A549 (cell line): ENCODE measurements at regions not wholly inside any gene's neighbourhood (a gene's known extent, or its start where the extent isn't known, plus 50 kb on each side); places are given as distances from the start of the nearest gene placed in this dataset.

Experiments used
- ATAC-seq, 2 experiments: fragments of 200-7000 bp in 1 of 2; fragments of >200 bp in 1 of 2; cut with Nextera tagmentation in 1 of 2; cut with Tn5 transposase in 1 of 2; 3 replicates each; pipeline versions ENCODE4 v1.8.0 to v1.9.1; 2018 to 2020; ENCODE audit warnings: mild to moderate bottlenecking in 1 of 2, moderate library complexity in 1 of 2
- CTCF ChIA-PET: fragments of 300-600 bp; sonication (Branson Sonifier 250); formaldehyde crosslinking; extraction: SDS; loops from one replicate; lab custom pipeline; 2021; ENCODE audit warnings: antibody characterized with exemption, inconsistent platforms; lab: Yijun Ruan, JAX
- POLR2A ChIA-PET: fragments of 350-600 bp; formaldehyde crosslinking; extraction: SDS; loops from one replicate; lab custom pipeline; 2021; ENCODE audit warnings: antibody characterized with exemption, inconsistent platforms; lab: Yijun Ruan, JAX
- DNase-seq, 2 experiments: peaks; one replicate each; pipeline versions ENCODE4 v3.0.0 to v3.0.0-alpha.2; 2011 to 2016; ENCODE audit warnings: low read depth in 1 of 2, low spot score in 1 of 2
- FAIRE-seq: peaks from 2 replicates; lab custom pipeline; 2011; peaks lifted over from hg19 to GRCh38; lab: Jason Lieb, UNC
- H3K27ac ChIP-seq, 2 experiments: fragments of >200 bp; sonication (Bioruptor Twin); formaldehyde crosslinking; 3 replicates each; pipeline ENCODE4 v1.5.1; 2016 to 2017
- H3K4me1 ChIP-seq: fragments of >200 bp; sonication (Bioruptor Twin); formaldehyde crosslinking; 3 replicates; pipeline ENCODE4 v1.6.1; 2016
- H3K4me2 ChIP-seq: fragments of >200 bp; sonication (Bioruptor Twin); formaldehyde crosslinking; 3 replicates; pipeline ENCODE4 v1.6.1; 2016
- H3K4me3 ChIP-seq: fragments of >200 bp; sonication (Bioruptor Twin); formaldehyde crosslinking; 3 replicates; pipeline ENCODE4 v1.5.1; 2016
- H3K9me3 ChIP-seq: fragments of >200 bp; sonication (Bioruptor Twin); formaldehyde crosslinking; 3 replicates; pipeline ENCODE4 v1.6.1; 2016
- ATOH8 ChIP-seq: fragments of 250-450 bp; sonication (Bioruptor Pico); IDR thresholded peaks from 2 replicates; pipeline ENCODE4 v1.5.0; 2020; ENCODE audit warnings: low read depth, mild to moderate bottlenecking, moderate library complexity
- CBX2 ChIP-seq: fragments of 200-600 bp; sonication (generic); IDR thresholded peaks from 2 replicates; pipeline ENCODE4 v1.6.1; 2016; ENCODE audit warnings: low read depth, mild to moderate bottlenecking, borderline replicate concordance
- CEBPB ChIP-seq, 2 experiments: fragments of >200 bp in 1 of 2; sonication (Bioruptor Twin) in 1 of 2; formaldehyde crosslinking in 1 of 2; IDR thresholded peaks; 2 replicates each; pipeline ENCODE4 v1.6.1; 2012 to 2016
- CHD4 ChIP-seq: fragments of 200-600 bp; sonication (generic); IDR thresholded peaks from 2 replicates; pipeline ENCODE4 v1.6.1; 2016; ENCODE audit warnings: antibody characterized with exemption, mild to moderate bottlenecking, borderline replicate concordance
- E2F6 ChIP-seq: IDR thresholded peaks from 2 replicates; pipeline ENCODE4 v1.6.1; 2012; ENCODE audit warnings: low read depth, borderline replicate concordance
- EHF ChIP-seq: fragments of 250-450 bp; sonication (Bioruptor Pico); IDR thresholded peaks from 2 replicates; pipeline ENCODE4 v1.5.0; 2020; ENCODE audit warnings: mild to moderate bottlenecking
- ELK1 ChIP-seq: fragments of 150-350 bp; IDR thresholded peaks from 2 replicates; pipeline ENCODE4 v1.6.1; 2014; ENCODE audit warnings: low read depth, mild to moderate bottlenecking, low read length
- EP300 ChIP-seq, 2 experiments: fragments of >200 bp; sonication (Bioruptor Twin); formaldehyde crosslinking; IDR thresholded peaks; 2 replicates in 1 of 2; 3 replicates in 1 of 2; pipeline ENCODE4 v1.6.1; 2016 to 2017
- FOSB ChIP-seq: fragments of 250-450 bp; sonication (Bioruptor Pico); IDR thresholded peaks from 2 replicates; pipeline ENCODE4 v1.5.0; 2020; ENCODE audit warnings: mild to moderate bottlenecking, moderate library complexity
- GATA3 ChIP-seq: IDR thresholded peaks from 2 replicates; pipeline ENCODE4 v1.6.1; 2012; ENCODE audit warnings: borderline replicate concordance
- HDAC2 ChIP-seq: fragments of 200-600 bp; sonication (generic); IDR thresholded peaks from 2 replicates; pipeline ENCODE4 v1.6.1; 2016
- JUNB ChIP-seq: fragments of >200 bp; sonication (Bioruptor Twin); formaldehyde crosslinking; IDR thresholded peaks from 2 replicates; pipeline ENCODE4 v1.6.1; 2016
- MAFK ChIP-seq: fragments of 450-650 bp; IDR thresholded peaks from 2 replicates; pipeline ENCODE4 v1.6.1; 2014; ENCODE audit not compliant: partially characterized antibody
- MYC ChIP-seq: IDR thresholded peaks from 2 replicates; pipeline ENCODE4 v1.6.1; 2012; ENCODE audit warnings: mild to moderate bottlenecking, inconsistent platforms, low read length, improper control_type of control experiment, borderline replicate concordance
- NPAS2 ChIP-seq: fragments of 250-450 bp; sonication (Bioruptor Pico); IDR thresholded peaks from 2 replicates; pipeline ENCODE4 v1.8.0; 2022; ENCODE audit warnings: mild to moderate bottlenecking, moderate library complexity, borderline replicate concordance
- PBX3 ChIP-seq: IDR thresholded peaks from 2 replicates; pipeline ENCODE4 v1.6.1; 2012
- PHF8 ChIP-seq: fragments of 200-600 bp; sonication (generic); IDR thresholded peaks from 2 replicates; pipeline ENCODE4 v1.6.1; 2016; ENCODE audit warnings: low read depth, mild to moderate bottlenecking, antibody characterized with exemption, moderate library complexity, borderline replicate concordance
- RCOR1 ChIP-seq: fragments of 150-350 bp; IDR thresholded peaks from 2 replicates; pipeline ENCODE4 v1.6.1; 2014; ENCODE audit warnings: antibody characterized with exemption, low read length, low read depth
- REST ChIP-seq: fragments of 200-600 bp; sonication (generic); IDR thresholded peaks from 2 replicates; pipeline ENCODE4 v1.6.1; 2016; ENCODE audit warnings: antibody characterized with exemption, mild to moderate bottlenecking, moderate library complexity
- SMC3 ChIP-seq: fragments of >200 bp; sonication (Bioruptor Twin); formaldehyde crosslinking; IDR thresholded peaks from 3 replicates; pipeline ENCODE4 v1.6.1; 2018; ENCODE audit warnings: inconsistent platforms
- SREBF2 ChIP-seq: fragments of 450-650 bp; IDR thresholded peaks from 2 replicates; pipeline ENCODE4 v1.6.1; 2014; ENCODE audit warnings: mild to moderate bottlenecking, moderate library complexity
- USF2 ChIP-seq: fragments of 450-650 bp; IDR thresholded peaks from 2 replicates; pipeline ENCODE4 v1.6.1; 2014; ENCODE audit warnings: antibody characterized with exemption
- ZC3H11A ChIP-seq: fragments of 450-650 bp; IDR thresholded peaks from 2 replicates; pipeline ENCODE4 v1.6.1; 2014; ENCODE audit warnings: antibody characterized with exemption, mild to moderate bottlenecking
- WGBS: methylation state at CpG from one replicate; pipeline ENCODE4 v1.1.6; 2017; ENCODE audit errors: missing lambda C conversion rate; 5-methylcytosine and 5-hydroxymethylcytosine counted together

GRCh38 chr7:38016567-38016966, 96.1 kb downstream of the EPDR1 start:
- POLR2A ChIA-PET: no interaction called here

GRCh38 chr7:38017320-38017719, 96.9 kb downstream of the EPDR1 start:
- Histone ChIP-seq H3K4me2 (no peak overlapping the region), H3K9me3 (no peaks in the 10 kb centered on the region), H3K27ac (no peak overlapping the region), H3K4me1 (no peaks in the 10 kb centered on the region), H3K4me3 (no peak overlapping the region)
- DNase-seq (no peak), FAIRE-seq (no peak), ATAC-seq (no peak)
- WGBS: 82% methylated on average over 1 of the region's 1 CpG
- POLR2A ChIA-PET: no interaction called here
- TF ChIP-seq EP300 (IDR thresholded peaks at IDR 0.05) (no peak), CBX2 (no peak), PBX3 (no peak), ZC3H11A (no peak), RCOR1 (no peak), EHF (CRISPR knock-in tag) (no peak), SREBF2 (no peak), NPAS2 (CRISPR knock-in tag) (no peak), REST (no peak), JUNB (no peak), USF2 (no peak), HDAC2 (no peak), GATA3 (no peak), E2F6 (no peak)
- CTCF ChIA-PET: no interaction called here

More at GRCh38 chr7:38016567-38016966, 96.1 kb downstream of the EPDR1 start:
- DNase-seq (no peak), ATAC-seq (no peak), FAIRE-seq (no peak)
- H3K4me3 ChIP-seq: no peak overlapping the region
- 77% methylated on average over 3 of the region's 3 CpGs for WGBS
- no peak for TF ChIP-seq SMC3
- TF ChIP-seq USF2: no peak
- no peak for TF ChIP-seq MAFK
- TF ChIP-seq MYC: no peak
- TF ChIP-seq PHF8: no peak
- no peak for TF ChIP-seq ELK1
- no peak for TF ChIP-seq FOSB (CRISPR knock-in tag)
- TF ChIP-seq CEBPB (IDR thresholded peaks at IDR 0.05): no peak
- TF ChIP-seq ATOH8: no peak
- TF ChIP-seq RCOR1: no peak
- no peak for TF ChIP-seq CHD4
- no peak overlapping the region for H3K27ac ChIP-seq
- H3K4me1 ChIP-seq: no peaks in the 10 kb centered on the region
- H3K4me2 ChIP-seq: no peak overlapping the region
- H3K9me3 ChIP-seq: no peaks in the 10 kb centered on the region
- CTCF ChIA-PET: no interaction called here
